ENCODE measurements at regions not wholly inside any gene's neighbourhood (a gene's known extent, or its start where the extent isn't known, plus 50 kb on each side); places are given as distances from the start of the nearest gene placed in this dataset.

DNA sequence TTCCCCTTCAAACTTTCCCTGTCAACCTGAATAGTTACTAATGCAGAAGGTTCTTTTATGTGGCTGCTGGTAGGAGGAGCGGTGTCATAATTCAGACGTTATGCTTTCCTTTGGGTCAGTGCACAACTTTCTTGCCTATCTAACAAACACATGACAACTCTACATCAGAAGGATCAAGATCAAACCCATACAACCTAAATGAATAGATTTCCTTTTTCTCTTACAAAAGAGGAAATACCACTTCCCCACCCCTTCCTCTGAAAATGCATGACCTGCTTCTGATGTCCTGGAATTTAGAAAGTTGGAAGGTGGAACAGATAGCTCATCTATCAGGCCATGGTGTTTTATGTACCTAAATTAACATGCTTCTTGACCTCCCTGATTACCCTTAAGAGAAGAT lies 75.7 kb upstream of the ADGRL4 start:
- H3K9me3 ChIP-seq: no peaks in the 10 kb centered on the region

GRCh38 chr1:79079770-79080169 lies 73.2 kb upstream of the ADGRL4 start:
- no peak for DNase-seq
- Histone ChIP-seq H3K27me3 (no peaks in the 10 kb centered on the region), H3K27ac (no peak overlapping the region), H3K4me3 (no peak overlapping the region), H3K4me1 (no peaks in the 10 kb centered on the region), H3K36me3 (no peaks in the 10 kb centered on the region), H3K9me3 (no peaks in the 10 kb centered on the region)
- TF ChIP-seq EP300 (IDR thresholded peaks at IDR 0.05) (no peak), CTCF (IDR thresholded peaks at IDR 0.05) (no peak), POLR2AphosphoS5 (IDR thresholded peaks at IDR 0.05) (no peak), POLR2A (IDR thresholded peaks at IDR 0.05) (no peak)
- intact Hi-C loops (cut with DNase I): no loop called here

More for the DNA sequence above, 75.7 kb upstream of the ADGRL4 start:
- H3K4me3 ChIP-seq: no peak overlapping the region
- no peak for TF ChIP-seq CTCF (IDR thresholded peaks at IDR 0.05)
- no peak for TF ChIP-seq EP300 (IDR thresholded peaks at IDR 0.05)
- TF ChIP-seq POLR2AphosphoS5 (IDR thresholded peaks at IDR 0.05): no peak
- no peak for TF ChIP-seq POLR2A (IDR thresholded peaks at IDR 0.05)
- DNase-seq: no peak
- 86 to 89% methylated on average over 2 of the region's 2 CpGs for WGBS, 2 donors
- intact Hi-C loops (cut with DNase I): no loop called here
- H3K27me3 ChIP-seq: no peaks in the 10 kb centered on the region
- no peak overlapping the region for H3K27ac ChIP-seq
- H3K36me3 ChIP-seq: no peaks in the 10 kb centered on the region
- no peaks in the 10 kb centered on the region for H3K4me1 ChIP-seq

- no peaks in the 10 kb centered on the region for H3K4me1 ChIP-seq
- TF ChIP-seq EP300 (IDR thresholded peaks at IDR 0.05) (no peak), POLR2AphosphoS5 (IDR thresholded peaks at IDR 0.05) (no peak), POLR2A (IDR thresholded peaks at IDR 0.05) (no peak), CTCF (IDR thresholded peaks at IDR 0.05) (no peak)
- no peak for DNase-seq
- no peaks in the 10 kb centered on the region for H3K27me3 ChIP-seq
- no peak overlapping the region for H3K4me3 ChIP-seq
- intact Hi-C loops (cut with DNase I): no loop called here
- no peaks in the 10 kb centered on the region for H3K36me3 ChIP-seq
- no peaks in the 10 kb centered on the region for H3K9me3 ChIP-seq
- H3K27ac ChIP-seq: no peak overlapping the region
- 74 to 87% methylated on average over 2 of the region's 2 CpGs for WGBS, 2 donors
Observed at GRCh38 chr1:79074975-79075374, 68.4 kb upstream of the ADGRL4 start.

- H3K4me3 ChIP-seq: no peak overlapping the region
- no peak overlapping the region for H3K27ac ChIP-seq
Observed at GRCh38 chr1:79069828-79070227, 63.3 kb upstream of the ADGRL4 start.

More at GRCh38 chr1:79069828-79070227, 63.3 kb upstream of the ADGRL4 start:
- intact Hi-C loops (cut with DNase I): no loop called here
- no peaks in the 10 kb centered on the region for H3K9me3 ChIP-seq
- H3K36me3 ChIP-seq: no peaks in the 10 kb centered on the region
- TF ChIP-seq CTCF (IDR thresholded peaks at IDR 0.05) (no peak), EP300 (IDR thresholded peaks at IDR 0.05) (no peak), POLR2AphosphoS5 (IDR thresholded peaks at IDR 0.05) (no peak), POLR2A (IDR thresholded peaks at IDR 0.05) (no peak)
- 75 to 89% methylated on average over 3 of the region's 3 CpGs for WGBS, 2 donors
- H3K27me3 ChIP-seq: no peaks in the 10 kb centered on the region
- H3K4me1 ChIP-seq: no peaks in the 10 kb centered on the region
- DNase-seq: no peak

All from sigmoid colon (tissue), 6 donors.